Omental fat pad (tissue), 3 donors: ENCODE measurements at regions not wholly inside any gene's neighbourhood (a gene's known extent, or its start where the extent isn't known, plus 50 kb on each side); places are given as distances from the start of the nearest gene placed in this dataset.
"Not testable (repeated sequence)": the region's sequence is repeated elsewhere in the genome, so short reads cannot be mapped to it uniquely, and the experiment has no call there.

Experiments
- ATAC-seq: fragments of 150-250 bp; one replicate; pipeline ENCODE4 v1.9.1; 2016; ENCODE audit warnings: mild to moderate bottlenecking, moderate library complexity; ENCODE audit not compliant: low FRiP score
- DNase-seq: peaks from one replicate; pipeline ENCODE4 v3.0.0-alpha.2; 2019; ENCODE audit warnings: low spot score
- CTCF ChIP-seq, 3 donors: fragments of 450-650 bp; IDR thresholded peaks; one replicate each; pipeline ENCODE4 v1.5.1; 2016 to 2017; ENCODE audit warnings: antibody characterized with exemption in 3 of 3, mild to moderate bottlenecking in 3 of 3, moderate library complexity in 2 of 3

GRCh38 chr14:30238936-30239335 lies 311.3 kb upstream of the PRKD1 start:
- no peak for TF ChIP-seq CTCF (IDR thresholded peaks at IDR 0.05)
- DNase-seq (no peak), ATAC-seq (no peak)

GRCh38 chr14:30240018-30240417 lies 312.4 kb upstream of the PRKD1 start:
- no peak for DNase-seq
- ATAC-seq = no peak

GRCh38 chr14:30240685-30241084 lies 313.0 kb upstream of the PRKD1 start:
- no peak for DNase-seq
- ATAC-seq = no peak
- TF ChIP-seq CTCF (IDR thresholded peaks at IDR 0.05) = no peak

More at GRCh38 chr14:30240018-30240417, 312.4 kb upstream of the PRKD1 start:
- no peak for TF ChIP-seq CTCF (IDR thresholded peaks at IDR 0.05)

GRCh38 chr14:30242744-30243143 lies 315.1 kb upstream of the PRKD1 start:
- ATAC-seq (no peak), DNase-seq (no peak)
- TF ChIP-seq CTCF (IDR thresholded peaks at IDR 0.05) = no peak

- ATAC-seq = no peak
- no peak for DNase-seq
- no peak for TF ChIP-seq CTCF (IDR thresholded peaks at IDR 0.05)
These were observed 315.6 kb upstream of the PRKD1 start for GRCh38 chr14:30243207-30243606.

GRCh38 chr14:30243805-30244204 lies 315.2 kb upstream of the G2E3 start:
- DNase-seq (no peak), ATAC-seq (no peak)
- no peak for TF ChIP-seq CTCF (IDR thresholded peaks at IDR 0.05)

- not testable (repeated sequence) for DNase-seq, ATAC-seq
These were observed 314.6 kb upstream of the G2E3 start for GRCh38 chr14:30244348-30244747.

- ATAC-seq (no peak), DNase-seq (no peak)
- no peak for TF ChIP-seq CTCF (IDR thresholded peaks at IDR 0.05)
These were observed 307.9 kb upstream of the G2E3 start for GRCh38 chr14:30251017-30251416.
